ENCODE measurements at regions not wholly inside any gene's neighbourhood (a gene's known extent, or its start where the extent isn't known, plus 50 kb on each side); places are given as distances from the start of the nearest gene placed in this dataset.
"Not testable (repeated sequence)": the region's sequence is repeated elsewhere in the genome, so short reads cannot be mapped to it uniquely, and the experiment has no call there.

- intact Hi-C loops (cut with DNase I) = no loop called here
- no peaks in the 10 kb centered on the region for H3K4me1 ChIP-seq
- ATAC-seq (no peak), DNase-seq (no peak)
- H3K9me3 ChIP-seq = peaks cover 8% of the 10 kb centered on the region
- TF ChIP-seq CTCF (IDR thresholded peaks at IDR 0.05) = no peak
- H3K36me3 ChIP-seq = no peaks in the 10 kb centered on the region
- no peaks in the 10 kb centered on the region for H3K27me3 ChIP-seq (ENCODE audit: low read depth)
- no peak overlapping the region for H3K27ac ChIP-seq
- H3K4me3 ChIP-seq = no peak overlapping the region
Measured at GRCh38 chr11:97614606-97615005, 1224.8 kb downstream of the JRKL start.

GRCh38 chr11:97615546-97615945, 1225.7 kb downstream of the JRKL start:
- H3K36me3 ChIP-seq = no peaks in the 10 kb centered on the region
- ATAC-seq (no peak), DNase-seq (no peak)
- intact Hi-C loops (cut with DNase I) = no loop called here
- no peaks in the 10 kb centered on the region for H3K27me3 ChIP-seq (ENCODE audit: low read depth)
- no peaks in the 10 kb centered on the region for H3K4me1 ChIP-seq
- no peak overlapping the region for H3K4me3 ChIP-seq
- H3K27ac ChIP-seq = no peak overlapping the region
- peaks cover 8% of the 10 kb centered on the region for H3K9me3 ChIP-seq
- TF ChIP-seq CTCF (IDR thresholded peaks at IDR 0.05) = no peak

DNA sequence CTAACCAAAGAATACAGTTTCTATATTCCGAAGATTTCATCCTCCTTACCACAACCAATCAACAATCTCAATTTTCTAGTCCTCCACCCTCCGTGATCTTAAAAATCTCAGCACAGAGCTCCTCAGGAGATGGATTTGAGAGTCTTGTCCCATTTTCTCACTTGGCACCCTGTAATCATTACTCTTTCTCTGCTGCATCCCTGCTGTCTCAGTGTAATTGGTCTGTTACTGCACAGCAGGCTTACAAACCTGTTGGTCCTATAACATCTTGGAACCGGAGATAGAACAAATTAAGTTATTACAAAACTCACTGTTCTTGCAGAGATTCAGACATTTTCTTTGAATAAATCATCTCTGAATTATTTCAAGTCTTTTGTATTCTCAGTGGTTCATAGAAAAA, 1227.2 kb downstream of the JRKL start:
- Histone ChIP-seq H3K27me3 (ENCODE audit: low read depth) (no peaks in the 10 kb centered on the region), H3K4me1 (no peaks in the 10 kb centered on the region), H3K9me3 (peaks cover 8% of the 10 kb centered on the region), H3K36me3 (no peaks in the 10 kb centered on the region), H3K27ac (no peak overlapping the region), H3K4me3 (no peak overlapping the region)
- ATAC-seq (no peak), DNase-seq (no peak)
- intact Hi-C loops (cut with DNase I) = no loop called here
- TF ChIP-seq CTCF (IDR thresholded peaks at IDR 0.05) = no peak

DNA sequence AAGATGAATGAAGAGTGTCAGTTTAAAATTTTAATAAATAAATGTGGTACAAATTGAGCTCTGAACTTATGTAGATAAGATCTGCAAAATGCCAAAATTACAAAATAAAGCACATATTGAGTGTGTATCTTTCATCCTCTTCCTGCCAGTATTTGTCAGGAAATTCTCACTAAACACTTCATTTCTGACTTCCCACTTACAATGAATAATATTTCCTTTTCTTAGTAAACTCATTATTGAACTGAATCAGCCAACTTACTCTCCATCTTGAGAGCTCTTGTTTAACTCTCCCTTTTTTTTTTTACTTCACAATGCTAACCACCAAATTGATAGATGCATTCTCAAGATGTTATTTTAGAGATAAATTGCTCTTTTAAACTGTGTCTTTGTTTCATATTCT, 1230.2 kb downstream of the JRKL start:
- DNase-seq = no peak
- H3K27ac ChIP-seq = no peak overlapping the region
- TF ChIP-seq CTCF (IDR thresholded peaks at IDR 0.05) = no peak

DNA sequence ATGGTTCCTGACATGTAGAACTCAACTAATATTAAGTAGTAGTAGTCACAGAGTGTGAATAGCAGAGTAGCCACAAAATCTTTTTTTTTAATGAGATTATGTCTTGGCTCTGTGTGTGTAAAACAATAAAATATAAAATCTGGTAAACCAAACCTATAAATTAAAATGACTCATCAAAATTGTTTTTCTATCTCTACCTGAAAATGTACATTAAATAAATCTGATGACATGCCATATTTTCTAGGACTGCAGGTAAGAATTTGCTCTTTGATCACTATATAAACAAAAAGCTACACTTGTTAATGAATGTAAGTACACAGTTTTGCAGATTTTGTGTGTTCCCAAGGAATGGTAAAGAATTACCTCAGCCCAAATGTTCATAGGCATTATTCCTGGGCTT, 1231.5 kb downstream of the JRKL start:
- DNase-seq (no peak), ATAC-seq (no peak)
- Histone ChIP-seq H3K27ac (no peak overlapping the region), H3K4me1 (no peaks in the 10 kb centered on the region), H3K4me3 (no peak overlapping the region), H3K36me3 (no peaks in the 10 kb centered on the region), H3K9me3 (peaks cover 8% of the 10 kb centered on the region), H3K27me3 (ENCODE audit: low read depth) (no peaks in the 10 kb centered on the region)
- no peak for TF ChIP-seq CTCF (IDR thresholded peaks at IDR 0.05)
- intact Hi-C loops (cut with DNase I) = no loop called here

More for the DNA sequence above, 1230.2 kb downstream of the JRKL start:
- H3K9me3 ChIP-seq = peaks cover 8% of the 10 kb centered on the region
- H3K27me3 ChIP-seq (ENCODE audit: low read depth) = no peaks in the 10 kb centered on the region
- H3K36me3 ChIP-seq = no peaks in the 10 kb centered on the region
- intact Hi-C loops (cut with DNase I) = no loop called here
- no peaks in the 10 kb centered on the region for H3K4me1 ChIP-seq
- H3K4me3 ChIP-seq = no peak overlapping the region
- no peak for ATAC-seq

DNA sequence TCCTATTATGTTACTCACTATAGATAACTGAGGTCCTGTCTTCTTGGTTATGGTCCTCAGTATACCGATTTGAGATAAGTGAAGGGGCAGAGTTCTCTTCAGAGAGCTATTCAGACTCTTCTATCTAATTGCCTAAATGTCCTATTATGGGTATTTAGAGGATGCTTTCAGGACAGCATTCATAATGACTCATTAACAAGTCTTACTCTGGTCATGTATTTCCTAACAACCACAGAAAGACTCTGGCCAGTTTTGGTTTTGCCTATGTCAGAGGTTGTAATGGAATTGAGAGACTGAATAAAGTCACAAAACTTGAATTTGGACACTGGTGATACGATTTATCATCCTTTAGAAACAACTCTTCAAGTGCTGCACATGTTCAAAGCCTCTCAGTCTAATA, 1233.0 kb downstream of the JRKL start:
- TF ChIP-seq CTCF (IDR thresholded peaks at IDR 0.05) = no peak
- no peak for ATAC-seq
- no peaks in the 10 kb centered on the region for H3K4me1 ChIP-seq

DNA sequence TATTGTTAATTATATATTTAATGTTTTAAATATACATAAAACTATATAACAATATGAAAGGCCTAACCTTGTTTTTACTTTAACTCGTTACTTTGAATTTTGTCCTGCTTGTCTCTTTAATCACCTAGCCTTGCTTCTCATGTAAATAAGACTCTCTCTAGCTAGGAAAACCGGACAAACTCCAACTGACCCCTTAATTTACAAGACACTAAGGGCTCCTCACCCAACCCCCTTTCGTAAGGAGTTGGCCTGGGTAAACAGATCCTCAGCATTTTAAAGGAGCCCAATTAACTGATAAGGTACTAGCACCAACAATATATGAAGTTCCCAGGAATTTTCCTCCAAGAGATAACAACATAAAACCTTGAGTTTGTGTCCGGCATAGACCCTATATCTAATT, 1246.9 kb downstream of the JRKL start:
- H3K27me3 ChIP-seq (ENCODE audit: low read depth); H3K9me3 ChIP-seq; H3K4me1 ChIP-seq; H3K36me3 ChIP-seq; H3K27ac ChIP-seq; ATAC-seq; DNase-seq; intact Hi-C loops (cut with DNase I); H3K4me3 ChIP-seq: not testable (repeated sequence)

More for the DNA sequence above, 1233.0 kb downstream of the JRKL start:
- Histone ChIP-seq H3K36me3 (no peaks in the 10 kb centered on the region), H3K4me3 (no peak overlapping the region), H3K9me3 (no peaks in the 10 kb centered on the region), H3K27me3 (ENCODE audit: low read depth) (no peaks in the 10 kb centered on the region), H3K27ac (no peak overlapping the region)
- intact Hi-C loops (cut with DNase I) = no loop called here
- DNase-seq = no peak
